ENCODE measurements at regions not wholly inside any gene's neighbourhood (a gene's known extent, or its start where the extent isn't known, plus 50 kb on each side); places are given as distances from the start of the nearest gene placed in this dataset.

- Histone ChIP-seq H3K27me3 (replicated peaks; ENCODE audit: insufficient read depth) (no peaks in the 10 kb centered on the region), H3K4me1 (replicated peaks) (no peaks in the 10 kb centered on the region), H3K9me3 (no peaks in the 10 kb centered on the region), H3K36me3 (no peaks in the 10 kb centered on the region), H3K27ac (peak overlapping the region; percentile 37 to 62), H3K4me3 (no peak overlapping the region)
- intact Hi-C loops (cut with DNase I), result no loop called here
- TF ChIP-seq POLR2AphosphoS5 (IDR thresholded peaks at IDR 0.05) (no peak), POLR2A (IDR thresholded peaks at IDR 0.05) (no peak), CTCF (IDR thresholded peaks at IDR 0.05) (no peak)
- no peak for DNase-seq (ENCODE audit: low spot score)
- 60% methylated on average over 6 of the region's 6 CpGs for WGBS
These were observed 1179.7 kb downstream of the VRK1 start for GRCh38 chr14:97976861-97977260.

- intact Hi-C loops (cut with DNase I), result no loop called here
- DNase-seq (ENCODE audit: low spot score), result peak; percentile 74
- no peaks in the 10 kb centered on the region for H3K4me1 ChIP-seq (replicated peaks)
- peak overlapping the region; percentile 5 to 21 for H3K4me3 ChIP-seq
- H3K36me3 ChIP-seq, result no peaks in the 10 kb centered on the region
- H3K27me3 ChIP-seq (replicated peaks; ENCODE audit: insufficient read depth), result no peaks in the 10 kb centered on the region
- TF ChIP-seq POLR2AphosphoS5 (IDR thresholded peaks at IDR 0.05) (peak; percentile 53), CTCF (IDR thresholded peaks at IDR 0.05) (no peak)
- peak overlapping the region; percentile 37 to 62 for H3K27ac ChIP-seq
- WGBS, result 12% methylated on average over 17 of the region's 17 CpGs
- H3K9me3 ChIP-seq, result no peaks in the 10 kb centered on the region
These were observed 1180.6 kb downstream of the VRK1 start for GRCh38 chr14:97977651-97978261.

- TF ChIP-seq CTCF (IDR thresholded peaks at IDR 0.05) (peak in 1 of 4 experiments; percentile 28), POLR2A (IDR thresholded peaks at IDR 0.05) (no peak), POLR2AphosphoS5 (IDR thresholded peaks at IDR 0.05) (no peak)
- no peaks in the 10 kb centered on the region for H3K36me3 ChIP-seq
- no peaks in the 10 kb centered on the region for H3K27me3 ChIP-seq (replicated peaks; ENCODE audit: insufficient read depth)
- H3K4me1 ChIP-seq (replicated peaks), result no peaks in the 10 kb centered on the region
- H3K4me3 ChIP-seq, result peak overlapping the region; percentile 5 to 21
- H3K27ac ChIP-seq, result peak overlapping the region in 1 of 2 donors; percentile 62
- no peaks in the 10 kb centered on the region for H3K9me3 ChIP-seq
- DNase-seq (ENCODE audit: low spot score), result peak; percentile 72
- intact Hi-C loops (cut with DNase I), result no loop called here
- WGBS, result 1% methylated on average over 9 of the region's 9 CpGs
These were observed 1181.2 kb downstream of the VRK1 start for GRCh38 chr14:97978341-97978740.

GRCh38 chr14:97993508-97994019, 1196.4 kb downstream of the VRK1 start:
- Histone ChIP-seq H3K4me1 (replicated peaks) (no peaks in the 10 kb centered on the region), H3K27me3 (replicated peaks; ENCODE audit: insufficient read depth) (no peaks in the 10 kb centered on the region), H3K9me3 (no peaks in the 10 kb centered on the region), H3K4me3 (no peak overlapping the region), H3K36me3 (no peaks in the 10 kb centered on the region), H3K27ac (no peak overlapping the region)
- TF ChIP-seq POLR2A (IDR thresholded peaks at IDR 0.05) (no peak), POLR2AphosphoS5 (IDR thresholded peaks at IDR 0.05) (no peak), CTCF (IDR thresholded peaks at IDR 0.05) (no peak)
- intact Hi-C loops (cut with DNase I), result no loop called here
- WGBS, result 55% methylated on average over 4 of the region's 4 CpGs
- DNase-seq (ENCODE audit: low spot score), result no peak

GRCh38 chr14:97994020-97994531, 1196.9 kb downstream of the VRK1 start:
- WGBS, result 76% methylated on average over 5 of the region's 5 CpGs
- TF ChIP-seq POLR2A (IDR thresholded peaks at IDR 0.05), result no peak
- no peak for TF ChIP-seq POLR2AphosphoS5 (IDR thresholded peaks at IDR 0.05)
- no peak for TF ChIP-seq CTCF (IDR thresholded peaks at IDR 0.05)
- H3K4me3 ChIP-seq, result no peak overlapping the region
- no peak for DNase-seq (ENCODE audit: low spot score)
- H3K27me3 ChIP-seq (replicated peaks; ENCODE audit: insufficient read depth), result no peaks in the 10 kb centered on the region
- H3K9me3 ChIP-seq, result no peaks in the 10 kb centered on the region
- intact Hi-C loops (cut with DNase I), result no loop called here
- H3K36me3 ChIP-seq, result no peaks in the 10 kb centered on the region
- no peaks in the 10 kb centered on the region for H3K4me1 ChIP-seq (replicated peaks)
- H3K27ac ChIP-seq, result no peak overlapping the region

Measured in prostate gland (tissue), 2 donors.